Breast epithelium (tissue), 3 donors: ENCODE measurements at regions not wholly inside any gene's neighbourhood (a gene's known extent, or its start where the extent isn't known, plus 50 kb on each side); places are given as distances from the start of the nearest gene placed in this dataset.

Source experiments
- POLR2A ChIP-seq: fragments of 450-650 bp; IDR thresholded peaks from one replicate; pipeline ENCODE4 v1.6.1; 2016; ENCODE audit warnings: antibody characterized with exemption, mild to moderate bottlenecking, moderate library complexity
- POLR2AphosphoS5 ChIP-seq, 3 donors: sonication (generic); formaldehyde crosslinking; IDR thresholded peaks; one replicate each; pipeline ENCODE4 v1.6.1; 2017; ENCODE audit warnings: antibody characterized with exemption in 3 of 3
- TF ChIP-seq, protein P1 (sequence below), 3 donors: fragments of 450-650 bp; IDR thresholded peaks; one replicate each; pipeline ENCODE4 v1.5.1; 2016 to 2017; ENCODE audit warnings: antibody characterized with exemption in 3 of 3, mild to moderate bottlenecking in 3 of 3, moderate library complexity in 3 of 3

DNA sequence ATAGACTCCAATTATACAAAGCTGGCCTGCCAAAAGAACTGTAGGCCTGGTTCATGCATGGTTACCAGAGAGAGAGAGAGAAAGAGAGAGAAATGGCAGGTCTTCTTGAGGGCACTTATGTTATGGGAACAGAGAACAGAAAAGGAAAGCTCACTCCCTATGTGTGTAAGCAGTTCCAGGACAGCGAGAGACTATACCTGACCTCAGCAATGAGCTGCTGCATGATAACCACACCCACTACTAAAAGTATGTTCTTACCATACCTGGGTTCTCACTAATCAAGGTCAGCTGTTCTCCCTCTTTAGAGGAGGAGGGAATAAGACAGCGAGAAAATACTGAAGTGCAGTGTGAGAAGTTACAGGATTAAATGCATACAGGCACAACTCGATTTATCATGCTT, 583.3 kb downstream of the GBA3 start:
- TF ChIP-seq, protein P1, sequence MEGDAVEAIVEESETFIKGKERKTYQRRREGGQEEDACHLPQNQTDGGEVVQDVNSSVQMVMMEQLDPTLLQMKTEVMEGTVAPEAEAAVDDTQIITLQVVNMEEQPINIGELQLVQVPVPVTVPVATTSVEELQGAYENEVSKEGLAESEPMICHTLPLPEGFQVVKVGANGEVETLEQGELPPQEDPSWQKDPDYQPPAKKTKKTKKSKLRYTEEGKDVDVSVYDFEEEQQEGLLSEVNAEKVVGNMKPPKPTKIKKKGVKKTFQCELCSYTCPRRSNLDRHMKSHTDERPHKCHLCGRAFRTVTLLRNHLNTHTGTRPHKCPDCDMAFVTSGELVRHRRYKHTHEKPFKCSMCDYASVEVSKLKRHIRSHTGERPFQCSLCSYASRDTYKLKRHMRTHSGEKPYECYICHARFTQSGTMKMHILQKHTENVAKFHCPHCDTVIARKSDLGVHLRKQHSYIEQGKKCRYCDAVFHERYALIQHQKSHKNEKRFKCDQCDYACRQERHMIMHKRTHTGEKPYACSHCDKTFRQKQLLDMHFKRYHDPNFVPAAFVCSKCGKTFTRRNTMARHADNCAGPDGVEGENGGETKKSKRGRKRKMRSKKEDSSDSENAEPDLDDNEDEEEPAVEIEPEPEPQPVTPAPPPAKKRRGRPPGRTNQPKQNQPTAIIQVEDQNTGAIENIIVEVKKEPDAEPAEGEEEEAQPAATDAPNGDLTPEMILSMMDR (IDR thresholded peaks at IDR 0.05) = no peak
- TF ChIP-seq POLR2A (no peak), POLR2AphosphoS5 (IDR thresholded peaks at IDR 0.05) (no peak)
